H1 (cell line): ENCODE measurements at regions not wholly inside any gene's neighbourhood (a gene's known extent, or its start where the extent isn't known, plus 50 kb on each side); places are given as distances from the start of the nearest gene placed in this dataset.

ENCODE experiments used
- CTCF ChIA-PET: fragments of 300-600 bp; sonication (Branson Sonifier 250); formaldehyde crosslinking; loops from one replicate; lab custom pipeline; 2021; ENCODE audit not compliant: partially characterized antibody; lab: Charles Lee
- POLR2A ChIA-PET: fragments of 300-600 bp; sonication (Branson Sonifier 250); formaldehyde crosslinking; loops from one replicate; lab custom pipeline; 2021; ENCODE audit warnings: inconsistent platforms; ENCODE audit not compliant: partially characterized antibody; lab: Charles Lee
- DNase-seq, 2 experiments: peaks; one replicate each; pipeline versions ENCODE4 v3.0.0 to v3.0.0-alpha.2; 2010 to 2022; ENCODE audit warnings: low spot score in 2 of 2, low read depth in 1 of 2, mixed read lengths in 1 of 2
- FAIRE-seq: peaks from 2 replicates; lab custom pipeline; 2011; peaks lifted over from hg19 to GRCh38; lab: Jason Lieb, UNC
- H2AFZ ChIP-seq: 2 replicates; pipeline ENCODE4 v1.8.1; 2012; ENCODE audit warnings: low read length, inconsistent platforms
- H2AK5ac ChIP-seq: 2 replicates; pipeline ENCODE4 v1.6.1; 2013; ENCODE audit warnings: low read depth, low read length
- H2BK120ac ChIP-seq: replicated peaks from 2 replicates; pipeline ENCODE3; 2013; ENCODE audit warnings: low read depth, low read length, inconsistent platforms
- H2BK12ac ChIP-seq: 2 replicates; pipeline ENCODE4 v1.6.1; 2013; ENCODE audit warnings: low read depth, low read length
- H2BK15ac ChIP-seq: 2 replicates; pipeline ENCODE4 v1.6.1; 2013; ENCODE audit warnings: low read length
- H2BK20ac ChIP-seq: 2 replicates; pipeline ENCODE4 v1.6.1; 2013; ENCODE audit warnings: low read length
- H2BK5ac ChIP-seq: 2 replicates; pipeline ENCODE4 v1.6.1; 2013; ENCODE audit warnings: low read depth, low read length
- H3K14ac ChIP-seq: 2 replicates; pipeline ENCODE4 v1.6.1; 2013; ENCODE audit warnings: inconsistent platforms; ENCODE audit not compliant: insufficient read length
- H3K18ac ChIP-seq: 2 replicates; pipeline ENCODE4 v1.6.1; 2013; ENCODE audit warnings: low read length; ENCODE audit errors: extremely low read depth
- H3K23ac ChIP-seq: 2 replicates; pipeline ENCODE4 v1.6.1; 2013; ENCODE audit warnings: inconsistent platforms; ENCODE audit not compliant: insufficient read length
- H3K23me2 ChIP-seq: 2 replicates; pipeline ENCODE4 v1.6.1; 2013; ENCODE audit warnings: low read depth, low read length
- H3K27ac ChIP-seq: 2 replicates; pipeline ENCODE4 v1.6.1; 2011; ENCODE audit warnings: low read depth, low read length, inconsistent platforms
- H3K27me3 ChIP-seq, 4 experiments: replicated peaks in 1 of 4; 1 replicate in 1 of 4; 2 replicates in 3 of 4; pipeline versions ENCODE4 v1.6.1 to v1.8.1; 2011 to 2013; ENCODE audit warnings: low read length in 3 of 4, mild to moderate bottlenecking in 3 of 4, inconsistent platforms in 2 of 4, mixed read lengths in 2 of 4, moderate library complexity in 1 of 4; ENCODE audit not compliant: control insufficient read depth in 3 of 4, insufficient read depth in 3 of 4; ENCODE audit errors: extremely low read depth in 1 of 4
- H3K36me3 ChIP-seq, 4 experiments: 2 replicates each; pipeline versions ENCODE4 v1.6.1 to v1.8.1; 2011 to 2013; ENCODE audit warnings: mild to moderate bottlenecking in 4 of 4, low read length in 3 of 4, moderate library complexity in 2 of 4, control low read depth in 1 of 4, inconsistent platforms in 1 of 4; ENCODE audit not compliant: insufficient read depth in 4 of 4, control insufficient read depth in 2 of 4
- H3K4ac ChIP-seq: replicated peaks from 2 replicates; pipeline ENCODE3; 2013; ENCODE audit warnings: low read length, low read depth, mixed read lengths, inconsistent platforms; ENCODE audit not compliant: insufficient read length
- H3K4me1 ChIP-seq, 4 experiments: replicated peaks in 1 of 4; 1 replicate in 1 of 4; 2 replicates in 3 of 4; pipeline versions ENCODE4 v1.6.1 to v1.8.1; 2011 to 2013; ENCODE audit warnings: low read length in 3 of 4, inconsistent platforms in 2 of 4, mixed read lengths in 1 of 4; ENCODE audit not compliant: insufficient read depth in 4 of 4, control insufficient read depth in 3 of 4
- H3K4me2 ChIP-seq, 2 experiments: 2 replicates each; pipeline versions ENCODE4 v1.6.1 to v1.8.1; 2011 to 2013; ENCODE audit warnings: low read depth in 2 of 2, low read length in 2 of 2, control low read depth in 1 of 2, inconsistent platforms in 1 of 2, mild to moderate bottlenecking in 1 of 2; ENCODE audit not compliant: insufficient read depth in 1 of 2
- H3K4me3 ChIP-seq, 4 experiments: fragments of 200-600, 300-600 bp in 1 of 4; sonication (generic), shearing (Covaris generic), sonication (Bioruptor Twin) in 1 of 4; 2 replicates each; pipeline versions ENCODE4 v1.5.1 to v1.8.1; 2011 to 2016; ENCODE audit warnings: low read length in 4 of 4, low read depth in 3 of 4, control low read depth in 2 of 4, inconsistent platforms in 2 of 4, mild to moderate bottlenecking in 2 of 4, mixed read lengths in 1 of 4, moderate library complexity in 1 of 4; ENCODE audit not compliant: insufficient read depth in 2 of 4; ENCODE audit errors: extremely low read depth in 1 of 4
- H3K56ac ChIP-seq: replicated peaks from 2 replicates; pipeline ENCODE3; 2013; ENCODE audit warnings: low read depth, mild to moderate bottlenecking, mixed read lengths, low read length, inconsistent platforms; ENCODE audit not compliant: insufficient read length
- H3K79me1 ChIP-seq: 2 replicates; pipeline ENCODE4 v1.6.1; 2013; ENCODE audit warnings: low read depth, low read length, control low read depth
- H3K79me2 ChIP-seq, 2 experiments: 2 replicates each; pipeline versions ENCODE4 v1.6.1 to v1.8.1; 2012 to 2013; ENCODE audit warnings: low read length in 2 of 2, mild to moderate bottlenecking in 2 of 2, inconsistent platforms in 1 of 2; ENCODE audit not compliant: insufficient read depth in 2 of 2, control insufficient read depth in 1 of 2
- H3K9ac ChIP-seq, 4 experiments: replicated peaks in 1 of 4; 1 replicate in 1 of 4; 2 replicates in 3 of 4; pipeline versions ENCODE4 v1.6.1 to v1.8.1; 2011 to 2013; ENCODE audit warnings: low read depth in 3 of 4, low read length in 3 of 4, control low read depth in 2 of 4, mild to moderate bottlenecking in 2 of 4, moderate library complexity in 2 of 4, inconsistent platforms in 1 of 4; ENCODE audit errors: extremely low read depth in 1 of 4
- H3K9me3 ChIP-seq, 2 experiments: 2 replicates each; pipeline versions ENCODE4 v1.6.1 to v1.8.1; 2012 to 2013; ENCODE audit warnings: mild to moderate bottlenecking in 2 of 2, moderate library complexity in 2 of 2, control low read depth in 1 of 2, inconsistent platforms in 1 of 2, low read depth in 1 of 2, low read length in 1 of 2, mixed read lengths in 1 of 2; ENCODE audit not compliant: insufficient read depth in 2 of 2
- H4K20me1 ChIP-seq, 2 experiments: replicated peaks in 1 of 2; 2 replicates each; pipeline versions ENCODE3 to v1.8.1; 2011 to 2013; ENCODE audit warnings: inconsistent platforms in 2 of 2, low read length in 2 of 2, mild to moderate bottlenecking in 1 of 2; ENCODE audit not compliant: insufficient read depth in 2 of 2, control insufficient read depth in 1 of 2
- H4K5ac ChIP-seq: 2 replicates; pipeline ENCODE4 v1.6.1; 2013; ENCODE audit warnings: low read length, low read depth, mixed read lengths, inconsistent platforms; ENCODE audit not compliant: insufficient read length
- H4K8ac ChIP-seq: 2 replicates; pipeline ENCODE4 v1.8.0; 2013; ENCODE audit warnings: mild to moderate bottlenecking, moderate library complexity, low read length, inconsistent platforms; ENCODE audit not compliant: insufficient read depth; ENCODE audit errors: extremely low read depth
- H4K91ac ChIP-seq: replicated peaks from 2 replicates; pipeline ENCODE3; 2013; ENCODE audit warnings: low read length, mixed read lengths, inconsistent platforms; ENCODE audit not compliant: insufficient read length
- BRCA1 ChIP-seq: IDR thresholded peaks from 2 replicates; pipeline ENCODE4 v1.6.1; 2012; ENCODE audit warnings: low read depth, low read length, improper control_type of control experiment
- CHD1 ChIP-seq: IDR thresholded peaks from 2 replicates; pipeline ENCODE4 v1.6.1; 2012; ENCODE audit warnings: low read depth, low read length, improper control_type of control experiment
- CHD2 ChIP-seq: IDR thresholded peaks from 2 replicates; pipeline ENCODE4 v1.6.1; 2012; ENCODE audit warnings: low read length, improper control_type of control experiment
- PHF8 ChIP-seq: fragments of 200-600 bp; sonication (generic); conservative IDR thresholded peaks from 2 replicates; pipeline ENCODE4 v1.7.1; 2012; ENCODE audit warnings: low read depth, mild to moderate bottlenecking, inconsistent platforms, low read length, moderate library complexity

GRCh38 chr9:18061332-18061731, 412.6 kb upstream of the ADAMTSL1 start:
- Histone ChIP-seq H3K27ac (no peak overlapping the region), H2AFZ (no peak overlapping the region), H3K36me3 (no peaks in the 10 kb centered on the region), H3K4me2 (no peak overlapping the region), H4K91ac (no peak overlapping the region), H3K23ac (no peak overlapping the region), H3K56ac (no peak overlapping the region), H3K23me2 (no peaks in the 10 kb centered on the region), H3K4ac (no peak overlapping the region), H3K18ac (no peak overlapping the region), H4K20me1 (no peaks in the 10 kb centered on the region), H3K14ac (no peak overlapping the region), H3K79me2 (no peaks in the 10 kb centered on the region), H4K8ac (no peak overlapping the region), H2BK15ac (no peak overlapping the region), H2AK5ac (no peak overlapping the region), H3K4me3 (no peak overlapping the region; a peak in 1 of 8 replicates), H2BK120ac (no peak overlapping the region), H2BK12ac (no peak overlapping the region), H3K4me1 (no peaks in the 10 kb centered on the region), H4K5ac (no peak overlapping the region), H3K9ac (no peak overlapping the region), H2BK5ac (no peak overlapping the region), H3K9me3 (no peaks in the 10 kb centered on the region), H3K79me1 (no peaks in the 10 kb centered on the region), H3K27me3 (no peaks in the 10 kb centered on the region), H2BK20ac (no peak overlapping the region)
- no peak for FAIRE-seq
- no peak for DNase-seq
- TF ChIP-seq CHD2 = no peak
- TF ChIP-seq CHD1 = no peak
- TF ChIP-seq BRCA1 = no peak
- no peak for TF ChIP-seq PHF8
- POLR2A ChIA-PET = no interaction called here
- CTCF ChIA-PET = interaction anchor here (0.6 to 2.5 kb wide), 19 partner anchors 9 to 364 kb away, joined by 3 to 15 read pairs (median 3); no protein-coding TSS in a partner anchor
